Activated CD8-positive, alpha-beta T cell treated with anti-CD3 and anti-CD28 coated beads for 36 hours (primary cell): ENCODE measurements at regions not wholly inside any gene's neighbourhood (a gene's known extent, or its start where the extent isn't known, plus 50 kb on each side); places are given as distances from the start of the nearest gene placed in this dataset.
A peak's percentile ranks its signal among the peaks of the same experiment; 100 is the strongest.

ENCODE experiments used
- ATAC-seq: fragments of 200-7000 bp; cut with Tn5 transposase; one replicate; pipeline ENCODE4 v1.10.0; 2021; ENCODE audit warnings: mild to moderate bottlenecking, moderate library complexity
- CTCF ChIA-PET: fragments of 350-600 bp; sonication (Branson Sonifier 250); formaldehyde crosslinking; loops from one replicate; lab custom pipeline; 2021; ENCODE audit warnings: antibody characterized with exemption; lab: Charles Lee
- POLR2A ChIA-PET: fragments of 350-600 bp; sonication (Branson Sonifier 250); formaldehyde crosslinking; loops from one replicate; lab custom pipeline; 2021; ENCODE audit warnings: antibody characterized with exemption; lab: Charles Lee
- DNase-seq: peaks from one replicate; pipeline ENCODE4 v3.0.0-alpha.2; 2020
- H3K27ac Mint-ChIP-seq: one replicate; pipeline ENCODE4 v1.8.0; 2021; ENCODE audit warnings: mild to moderate bottlenecking, mixed read lengths
- H3K27me3 Mint-ChIP-seq: one replicate; pipeline ENCODE4 v1.8.0; 2021; ENCODE audit warnings: mixed read lengths
- H3K36me3 Mint-ChIP-seq: one replicate; pipeline ENCODE4 v1.8.0; 2021; ENCODE audit warnings: low read depth, mixed read lengths
- H3K4me1 Mint-ChIP-seq: one replicate; pipeline ENCODE4 v1.8.0; 2021; ENCODE audit warnings: low read depth, mixed read lengths
- H3K4me3 Mint-ChIP-seq: one replicate; pipeline ENCODE4 v1.8.0; 2021; ENCODE audit warnings: mild to moderate bottlenecking, moderate library complexity, mixed read lengths
- H3K9me3 Mint-ChIP-seq: one replicate; pipeline ENCODE4 v1.8.0; 2021; ENCODE audit warnings: mixed read lengths
- CTCF ChIP-seq: fragments of 200-600 bp; IDR thresholded peaks from one replicate; pipeline ENCODE4 v1.8.0; 2022; ENCODE audit warnings: antibody characterized with exemption, mild to moderate bottlenecking
- intact Hi-C: fragments of 100-400 bp; cut with micrococcal nuclease; formaldehyde crosslinking; loops from one replicate; pipeline ENCODE4 v1.10.0; 2022

- ATAC-seq (no peak), DNase-seq (no peak)
- intact Hi-C loops, result no loop called here
- H3K36me3 Mint-ChIP-seq, result no peaks in the 10 kb centered on the region
- H3K9me3 Mint-ChIP-seq, result peaks cover 2% of the 10 kb centered on the region
- ChIA-PET CTCF (interaction anchor here (1.3 kb wide), 1 partner anchor 179 kb away, joined by 5 read pairs; no protein-coding TSS in a partner anchor), POLR2A (no interaction called here)
- H3K27ac Mint-ChIP-seq, result no peak overlapping the region
- no peak for TF ChIP-seq CTCF
- no peak overlapping the region for H3K4me3 Mint-ChIP-seq
- peaks cover 2% of the 10 kb centered on the region for H3K4me1 Mint-ChIP-seq
- peaks cover 2% of the 10 kb centered on the region for H3K27me3 Mint-ChIP-seq
Measured at GRCh38 chr1:229047840-229048620, 222.9 kb upstream of the RAB4A start.

- Mint-ChIP-seq H3K27ac (no peak overlapping the region), H3K4me3 (no peak overlapping the region), H3K27me3 (no peaks in the 10 kb centered on the region), H3K9me3 (peaks cover 2% of the 10 kb centered on the region), H3K36me3 (no peaks in the 10 kb centered on the region), H3K4me1 (peaks cover 2% of the 10 kb centered on the region)
- intact Hi-C loops, result no loop called here
- ChIA-PET CTCF (interaction anchor here (2.2 kb wide), 1 partner anchor 179 kb away, joined by 8 read pairs; no protein-coding TSS in a partner anchor), POLR2A (no interaction called here)
- DNase-seq, result no peak
- no peak for ATAC-seq
- no peak for TF ChIP-seq CTCF
Measured at GRCh38 chr1:229048896-229049295, 222.0 kb upstream of the RAB4A start.

GRCh38 chr1:229056046-229056445, 214.9 kb upstream of the RAB4A start:
- Mint-ChIP-seq H3K27me3 (no peaks in the 10 kb centered on the region), H3K9me3 (peaks cover 2% of the 10 kb centered on the region), H3K4me3 (no peak overlapping the region), H3K36me3 (no peaks in the 10 kb centered on the region), H3K27ac (no peak overlapping the region), H3K4me1 (peaks cover 43% of the 10 kb centered on the region)
- ChIA-PET POLR2A (interaction anchor here (0.6 kb wide), 1 partner anchor 145 kb away, joined by 3 read pairs; no protein-coding TSS in a partner anchor), CTCF (interaction anchor here (1.1 kb wide), 1 partner anchor 97 kb away, joined by 3 read pairs; no protein-coding TSS in a partner anchor)
- DNase-seq (no peak), ATAC-seq (no peak)
- intact Hi-C loops, result no loop called here
- TF ChIP-seq CTCF, result no peak

- Mint-ChIP-seq H3K4me3 (no peak overlapping the region), H3K27me3 (no peaks in the 10 kb centered on the region), H3K9me3 (no peaks in the 10 kb centered on the region), H3K36me3 (no peaks in the 10 kb centered on the region), H3K4me1 (peaks cover 41% of the 10 kb centered on the region), H3K27ac (no peak overlapping the region)
- ChIA-PET POLR2A (no interaction called here), CTCF (no interaction called here)
- no peak for TF ChIP-seq CTCF
- intact Hi-C loops, result no loop called here
- ATAC-seq (peak; percentile 77), DNase-seq (peak; percentile 67)
Measured at GRCh38 chr1:229058111-229058561, 212.8 kb upstream of the RAB4A start.

GRCh38 chr1:229058729-229059128, 212.2 kb upstream of the RAB4A start:
- H3K27me3 Mint-ChIP-seq, result no peaks in the 10 kb centered on the region
- ChIA-PET CTCF (no interaction called here), POLR2A (no interaction called here)
- no peak overlapping the region for H3K4me3 Mint-ChIP-seq
- H3K4me1 Mint-ChIP-seq, result peaks cover 41% of the 10 kb centered on the region
- intact Hi-C loops, result no loop called here
- H3K36me3 Mint-ChIP-seq, result no peaks in the 10 kb centered on the region
- no peak for DNase-seq
- no peaks in the 10 kb centered on the region for H3K9me3 Mint-ChIP-seq
- H3K27ac Mint-ChIP-seq, result no peak overlapping the region
- ATAC-seq, result no peak
- no peak for TF ChIP-seq CTCF
